ENCODE measurements at regions not wholly inside any gene's neighbourhood (a gene's known extent, or its start where the extent isn't known, plus 50 kb on each side); places are given as distances from the start of the nearest gene placed in this dataset.

DNA sequence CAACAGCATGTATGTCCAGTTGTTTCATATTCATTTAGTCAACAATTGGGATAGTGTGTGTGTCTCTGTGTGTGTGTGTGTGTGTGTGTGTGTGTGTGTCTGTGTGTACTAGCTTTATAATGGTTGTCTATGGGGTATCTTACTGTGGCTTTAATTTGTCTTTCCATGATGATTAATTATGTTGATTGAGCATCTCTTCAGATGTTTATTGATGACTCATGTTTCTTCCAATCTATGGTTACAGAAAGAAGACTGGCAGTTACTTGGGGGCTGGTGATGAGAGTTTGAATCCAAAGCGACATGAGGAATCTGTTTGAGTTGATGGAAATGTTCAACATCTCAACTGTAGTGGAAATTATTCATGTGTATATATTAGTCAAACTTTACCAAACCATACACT, 440.1 kb downstream of the ZNF385D start:
- TF ChIP-seq CTCF (IDR thresholded peaks at IDR 0.05), result no peak
- TF ChIP-seq POLR2A (IDR thresholded peaks at IDR 0.05), result no peak
- TF ChIP-seq POLR2AphosphoS5 (IDR thresholded peaks at IDR 0.05; ENCODE audit: insufficient read depth in 1 of 2, low read depth in 1 of 2), result no peak

Measured in vagina (tissue), 2 donors.